ENCODE measurements at regions not wholly inside any gene's neighbourhood (a gene's known extent, or its start where the extent isn't known, plus 50 kb on each side); places are given as distances from the start of the nearest gene placed in this dataset.

GRCh38 chr10:125538947-125539731, 143.8 kb downstream of the TEX36 start:
- TF ChIP-seq CTCF (conservative IDR thresholded peaks at IDR 0.05; ENCODE audit: low read length): no peak
- TF ChIP-seq EZH2phosphoT487 (IDR thresholded peaks at IDR 0.05; ENCODE audit: borderline replicate concordance, low read depth, low read length): no peak

Measured in OCI-LY7 (cell line).